Suppressor macrophage treated with lipopolysaccharide for 1 hour (primary cell): ENCODE measurements at regions not wholly inside any gene's neighbourhood (a gene's known extent, or its start where the extent isn't known, plus 50 kb on each side); places are given as distances from the start of the nearest gene placed in this dataset.

Source experiments
- DNase-seq, 3 donors: peaks; one replicate each; pipeline ENCODE4 v3.0.0-alpha.2; 2020 to 2022

- DNase-seq: no peak
Observed at GRCh38 chrX:124860736-124861135, 458.9 kb upstream of the TEX13C start.

- DNase-seq: no peak
Observed at GRCh38 chrX:124862301-124862700, 457.4 kb upstream of the TEX13C start.

GRCh38 chrX:124863303-124863702 is 456.4 kb upstream of the TEX13C start:
- no peak for DNase-seq

GRCh38 chrX:124887572-124887971 is 432.1 kb upstream of the TEX13C start:
- DNase-seq: no peak

GRCh38 chrX:124895947-124896346 is 423.7 kb upstream of the TEX13C start:
- DNase-seq: no peak

- DNase-seq: no peak
Observed at GRCh38 chrX:124902953-124903352, 416.7 kb upstream of the TEX13C start.

- no peak for DNase-seq
Observed at GRCh38 chrX:124910611-124911010, 409.1 kb upstream of the TEX13C start.

GRCh38 chrX:124917011-124917410 is 402.7 kb upstream of the TEX13C start:
- no peak for DNase-seq

GRCh38 chrX:124925681-124926080 is 394.0 kb upstream of the TEX13C start:
- DNase-seq: no peak

GRCh38 chrX:124931241-124931640 is 388.4 kb upstream of the TEX13C start:
- no peak for DNase-seq

- no peak for DNase-seq
Observed at GRCh38 chrX:124931958-124932357, 387.7 kb upstream of the TEX13C start.

GRCh38 chrX:124938715-124939114 is 381.0 kb upstream of the TEX13C start:
- no peak for DNase-seq

GRCh38 chrX:124940531-124940930 is 379.1 kb upstream of the TEX13C start:
- no peak for DNase-seq

GRCh38 chrX:124954402-124954801 is 365.3 kb upstream of the TEX13C start:
- DNase-seq: no peak

GRCh38 chrX:124960454-124960853 is 359.2 kb upstream of the TEX13C start:
- DNase-seq: no peak

GRCh38 chrX:124963717-124964116 is 356.0 kb upstream of the TEX13C start, which contains the start of gene TENM1:
TENM1 (minus strand) TSS chrX:124963817.
- DNase-seq: no peak

GRCh38 chrX:124975456-124975855 is 344.2 kb upstream of the TEX13C start:
- DNase-seq: no peak

GRCh38 chrX:124981420-124981819 is 338.3 kb upstream of the TEX13C start:
- DNase-seq: no peak

- DNase-seq: no peak
Observed at GRCh38 chrX:124984140-124984813, 335.4 kb upstream of the TEX13C start.

- DNase-seq: no peak
Observed at GRCh38 chrX:124986284-124986683, 333.4 kb upstream of the TEX13C start.

GRCh38 chrX:124993735-124994134 is 325.9 kb upstream of the TEX13C start:
- DNase-seq: no peak

- DNase-seq: no peak
Observed at GRCh38 chrX:124994404-124994803, 325.3 kb upstream of the TEX13C start.

- DNase-seq: no peak
Observed at GRCh38 chrX:125003746-125004446, 315.8 kb upstream of the TEX13C start.

- DNase-seq: no peak
Observed at GRCh38 chrX:125004799-125005198, 314.9 kb upstream of the TEX13C start.

- DNase-seq: no peak
Observed at GRCh38 chrX:125005863-125006262, 313.8 kb upstream of the TEX13C start.
